ENCODE measurements at regions not wholly inside any gene's neighbourhood (a gene's known extent, or its start where the extent isn't known, plus 50 kb on each side); places are given as distances from the start of the nearest gene placed in this dataset.

GRCh38 chr5:119810217-119810616 is 180.9 kb downstream of the FAM170A start:
- Mint-ChIP-seq H3K9me3 (ENCODE audit: unreplicated experiment) (peaks cover 14% of the 10 kb centered on the region), H3K36me3 (ENCODE audit: unreplicated experiment) (no peaks in the 10 kb centered on the region), H3K4me1 (ENCODE audit: unreplicated experiment) (no peaks in the 10 kb centered on the region), H3K27me3 (ENCODE audit: unreplicated experiment) (no peaks in the 10 kb centered on the region), H3K4me3 (ENCODE audit: unreplicated experiment) (no peak overlapping the region), H3K27ac (ENCODE audit: unreplicated experiment) (no peak overlapping the region)
- no peak for TF ChIP-seq CTCF (IDR thresholded peaks at IDR 0.05)
- no peak for DNase-seq (ENCODE audit: extremely low spot score, unreplicated experiment)

- peaks cover 14% of the 10 kb centered on the region for H3K9me3 Mint-ChIP-seq (ENCODE audit: unreplicated experiment)
- DNase-seq (ENCODE audit: extremely low spot score, unreplicated experiment): no peak
- no peaks in the 10 kb centered on the region for H3K4me1 Mint-ChIP-seq (ENCODE audit: unreplicated experiment)
- no peaks in the 10 kb centered on the region for H3K27me3 Mint-ChIP-seq (ENCODE audit: unreplicated experiment)
- no peak for TF ChIP-seq CTCF (IDR thresholded peaks at IDR 0.05)
- no peaks in the 10 kb centered on the region for H3K36me3 Mint-ChIP-seq (ENCODE audit: unreplicated experiment)
- H3K27ac Mint-ChIP-seq (ENCODE audit: unreplicated experiment): no peak overlapping the region
- no peak overlapping the region for H3K4me3 Mint-ChIP-seq (ENCODE audit: unreplicated experiment)
Measured at GRCh38 chr5:119811458-119811857, 182.1 kb downstream of the FAM170A start.

- Mint-ChIP-seq H3K9me3 (ENCODE audit: unreplicated experiment) (no peaks in the 10 kb centered on the region), H3K27ac (ENCODE audit: unreplicated experiment) (no peak overlapping the region), H3K27me3 (ENCODE audit: unreplicated experiment) (no peaks in the 10 kb centered on the region), H3K4me1 (ENCODE audit: unreplicated experiment) (no peaks in the 10 kb centered on the region), H3K4me3 (ENCODE audit: unreplicated experiment) (no peak overlapping the region), H3K36me3 (ENCODE audit: unreplicated experiment) (no peaks in the 10 kb centered on the region)
- no peak for TF ChIP-seq CTCF (IDR thresholded peaks at IDR 0.05)
- DNase-seq (ENCODE audit: extremely low spot score, unreplicated experiment): no peak
Measured at GRCh38 chr5:119814655-119815054, 185.3 kb downstream of the FAM170A start.

- peaks cover 2% of the 10 kb centered on the region for H3K27me3 Mint-ChIP-seq (ENCODE audit: unreplicated experiment)
- H3K9me3 Mint-ChIP-seq (ENCODE audit: unreplicated experiment): no peaks in the 10 kb centered on the region
Measured at GRCh38 chr5:119816055-119816454, 186.7 kb downstream of the FAM170A start.

GRCh38 chr5:119820016-119820415 is 190.7 kb downstream of the FAM170A start:
- Mint-ChIP-seq H3K36me3 (ENCODE audit: unreplicated experiment) (no peaks in the 10 kb centered on the region), H3K4me3 (ENCODE audit: unreplicated experiment) (no peak overlapping the region), H3K27ac (ENCODE audit: unreplicated experiment) (no peak overlapping the region), H3K9me3 (ENCODE audit: unreplicated experiment) (no peaks in the 10 kb centered on the region), H3K27me3 (ENCODE audit: unreplicated experiment) (peaks cover 2% of the 10 kb centered on the region), H3K4me1 (ENCODE audit: unreplicated experiment) (no peaks in the 10 kb centered on the region)
- TF ChIP-seq CTCF (IDR thresholded peaks at IDR 0.05): no peak
- no peak for DNase-seq (ENCODE audit: extremely low spot score, unreplicated experiment)

More at GRCh38 chr5:119816055-119816454, 186.7 kb downstream of the FAM170A start:
- no peaks in the 10 kb centered on the region for H3K4me1 Mint-ChIP-seq (ENCODE audit: unreplicated experiment)
- H3K36me3 Mint-ChIP-seq (ENCODE audit: unreplicated experiment): no peaks in the 10 kb centered on the region
- no peak for DNase-seq (ENCODE audit: extremely low spot score, unreplicated experiment)
- H3K4me3 Mint-ChIP-seq (ENCODE audit: unreplicated experiment): no peak overlapping the region
- TF ChIP-seq CTCF (IDR thresholded peaks at IDR 0.05): no peak
- no peak overlapping the region for H3K27ac Mint-ChIP-seq (ENCODE audit: unreplicated experiment)

Measured in osteocyte (in vitro differentiated cells).